OCI-LY7 (cell line): ENCODE measurements at regions not wholly inside any gene's neighbourhood (a gene's known extent, or its start where the extent isn't known, plus 50 kb on each side); places are given as distances from the start of the nearest gene placed in this dataset.

ENCODE experiments used
- BruUV-seq: library from RNA; stranded (reverse); fragments of 400-500 nt; replicated peaks from 2 replicates; lab custom pipeline; 2021; lab: Mats Ljungman, UMichigan
- CTCF ChIA-PET: fragments of 300-600 bp; sonication (Branson Sonifier 250); formaldehyde crosslinking; loops from one replicate; lab custom pipeline; 2022; ENCODE audit warnings: antibody characterized with exemption; ENCODE audit not compliant: unreplicated experiment; lab: Charles Lee
- POLR2A ChIA-PET: fragments of 300-600 bp; sonication (Branson Sonifier 250); formaldehyde crosslinking; loops from one replicate; lab custom pipeline; 2022; ENCODE audit warnings: antibody characterized with exemption; lab: Charles Lee
- DNase-seq: peaks from one replicate; pipeline ENCODE4 v3.0.0-alpha.2; 2015; ENCODE audit warnings: low spot score
- H2AFZ ChIP-seq: fragments of 200-600 bp; sonication (generic), shearing (Covaris generic); 2 replicates; pipeline ENCODE4 v1.6.1; 2014; ENCODE audit warnings: mild to moderate bottlenecking, antibody characterized with exemption, low read length, moderate library complexity
- H3K27ac ChIP-seq: fragments of 200-600 bp; sonication (generic); 2 replicates; pipeline ENCODE4 v1.5.1; 2014; ENCODE audit warnings: mixed run types, low read depth, mild to moderate bottlenecking, moderate library complexity, low read length, inconsistent platforms; ENCODE audit not compliant: poor library complexity, severe bottlenecking
- H3K36me3 ChIP-seq: fragments of 200-600 bp; sonication (generic); 2 replicates; pipeline ENCODE4 v1.6.1; 2014; ENCODE audit warnings: mild to moderate bottlenecking, antibody characterized with exemption, low read length, moderate library complexity, mixed read lengths; ENCODE audit not compliant: insufficient read depth
- H3K4me1 ChIP-seq: fragments of 200-600 bp; sonication (generic); 2 replicates; pipeline ENCODE4 v1.5.1; 2014; ENCODE audit warnings: mild to moderate bottlenecking, low read length; ENCODE audit not compliant: insufficient read depth, poor library complexity, severe bottlenecking
- H3K4me2 ChIP-seq: fragments of 200-600 bp; sonication (generic); 2 replicates; pipeline ENCODE4 v1.6.1; 2014; ENCODE audit warnings: mild to moderate bottlenecking, low read length
- H3K4me3 ChIP-seq: fragments of 200-600 bp; sonication (generic); 2 replicates; pipeline ENCODE4 v1.5.1; 2014; ENCODE audit warnings: mild to moderate bottlenecking, low read depth, low read length; ENCODE audit not compliant: poor library complexity, severe bottlenecking
- H3K79me2 ChIP-seq: fragments of 200-600 bp; sonication (generic); 2 replicates; pipeline ENCODE4 v1.6.1; 2016; ENCODE audit warnings: low read depth, mild to moderate bottlenecking, low read length, moderate library complexity, mixed read lengths; ENCODE audit not compliant: insufficient read depth
- H3K9me2 ChIP-seq: fragments of 200-600 bp; sonication (generic); 2 replicates; pipeline ENCODE4 v1.6.1; 2016; ENCODE audit warnings: mild to moderate bottlenecking, low read length, mixed read lengths; ENCODE audit not compliant: insufficient read depth
- H3K9me3 ChIP-seq: fragments of 200-600 bp; sonication (generic); 2 replicates; pipeline ENCODE4 v1.6.1; 2014; ENCODE audit warnings: mild to moderate bottlenecking, mixed run types, low read length, mixed read lengths
- H4K20me1 ChIP-seq: fragments of 200-600 bp; sonication (generic); 2 replicates; pipeline ENCODE4 v1.6.1; 2014; ENCODE audit warnings: mild to moderate bottlenecking, antibody characterized with exemption, low read length, moderate library complexity, mixed read lengths; ENCODE audit not compliant: insufficient read depth
- CTCF ChIP-seq: fragments of 200-600 bp; sonication (generic); conservative IDR thresholded peaks from 2 replicates; pipeline ENCODE4 v1.5.1; 2014; ENCODE audit warnings: mild to moderate bottlenecking, antibody characterized with exemption, low read length, moderate library complexity, mixed read lengths
- EZH2phosphoT487 ChIP-seq: fragments of 200-600 bp; sonication (generic); IDR thresholded peaks from 2 replicates; pipeline ENCODE4 v1.6.1; 2018; ENCODE audit warnings: low read depth, borderline replicate concordance, mild to moderate bottlenecking, mixed run types, antibody characterized with exemption, low read length, moderate library complexity, mixed read lengths
- intact Hi-C: fragments of 100-400 bp; cut with micrococcal nuclease; formaldehyde crosslinking; loops from one replicate; pipeline ENCODE4 v1.10.0; 2022; ENCODE audit not compliant: unreplicated experiment

- H3K36me3 ChIP-seq: no peaks in the 10 kb centered on the region
- TF ChIP-seq CTCF: no peak
- TF ChIP-seq EZH2phosphoT487: no peak
- BruUV-seq: no TSS peak
- ChIA-PET POLR2A (interaction anchor here (0.7 kb wide), 1 partner anchor 9 kb away, joined by 3 read pairs; no protein-coding TSS in a partner anchor), CTCF (no interaction called here)
- no peak overlapping the region for H3K4me2 ChIP-seq
- no peaks in the 10 kb centered on the region for H3K79me2 ChIP-seq
- DNase-seq: no peak
- no peaks in the 10 kb centered on the region for H3K4me1 ChIP-seq
- no peaks in the 10 kb centered on the region for H4K20me1 ChIP-seq
- intact Hi-C loops: no loop called here
- H3K9me3 ChIP-seq: no peaks in the 10 kb centered on the region
- H3K4me3 ChIP-seq: no peak overlapping the region
- H2AFZ ChIP-seq: no peak overlapping the region
- no peaks in the 10 kb centered on the region for H3K9me2 ChIP-seq
- no peak overlapping the region for H3K27ac ChIP-seq
Observed at GRCh38 chr17:79374807-79375206, 236.0 kb downstream of the RBFOX3 start.

DNA sequence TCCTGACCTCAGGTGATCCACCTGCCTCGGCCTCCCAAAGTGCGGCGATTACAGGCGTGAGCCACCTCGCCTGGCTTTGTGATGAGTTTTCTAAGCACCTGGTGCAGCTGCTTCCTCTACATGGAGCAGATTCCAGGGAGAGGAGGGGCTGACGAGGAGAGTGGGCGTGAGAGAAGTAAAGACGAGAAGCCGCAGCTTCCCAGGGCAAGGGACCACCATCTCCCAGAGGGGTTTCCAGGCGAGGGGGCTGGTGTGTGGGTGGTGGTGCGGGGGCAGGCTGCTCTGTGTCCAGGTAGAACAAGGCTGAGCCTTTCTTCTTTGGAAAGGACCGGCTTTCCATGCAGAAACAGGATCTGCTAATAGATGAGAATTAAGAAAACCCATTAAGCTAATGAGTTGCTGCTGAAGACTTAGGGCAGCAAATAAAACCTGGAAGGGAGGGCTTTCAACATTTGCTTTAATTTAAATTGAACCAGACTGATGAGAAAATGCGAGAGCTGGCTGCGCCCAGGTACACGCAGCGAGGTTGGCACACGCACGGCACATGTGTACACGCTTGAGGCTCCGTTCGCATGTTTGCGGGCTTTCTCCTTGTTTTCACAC, 236.7 kb downstream of the RBFOX3 start:
- ChIA-PET POLR2A (interaction anchor here (0.7 kb wide), 1 partner anchor 10 kb away, joined by 3 read pairs; no protein-coding TSS in a partner anchor), CTCF (no interaction called here)
- Histone ChIP-seq H3K4me3 (no peak overlapping the region), H3K9me3 (no peaks in the 10 kb centered on the region), H3K79me2 (no peaks in the 10 kb centered on the region), H4K20me1 (no peaks in the 10 kb centered on the region), H3K9me2 (no peaks in the 10 kb centered on the region), H3K36me3 (no peaks in the 10 kb centered on the region), H3K4me2 (no peak overlapping the region), H2AFZ (no peak overlapping the region), H3K27ac (no peak overlapping the region), H3K4me1 (no peaks in the 10 kb centered on the region)
- no peak for TF ChIP-seq EZH2phosphoT487
- no peak for TF ChIP-seq CTCF
- BruUV-seq: no TSS peak
- intact Hi-C loops: no loop called here
- DNase-seq: no peak

GRCh38 chr17:79372470-79373238, 238.2 kb downstream of the RBFOX3 start:
- CTCF ChIA-PET: no interaction called here
- Histone ChIP-seq H3K4me2 (no peak overlapping the region), H3K4me1 (no peaks in the 10 kb centered on the region), H3K79me2 (no peaks in the 10 kb centered on the region), H3K27ac (no peak overlapping the region), H4K20me1 (no peaks in the 10 kb centered on the region), H3K9me2 (no peaks in the 10 kb centered on the region), H3K36me3 (no peaks in the 10 kb centered on the region), H2AFZ (no peak overlapping the region), H3K4me3 (no peak overlapping the region), H3K9me3 (no peaks in the 10 kb centered on the region)
- intact Hi-C loops: no loop called here
- no TSS peak for BruUV-seq
- no peak for DNase-seq
- TF ChIP-seq EZH2phosphoT487: no peak
- no peak for TF ChIP-seq CTCF
- POLR2A ChIA-PET: interaction anchor here (0.6 kb wide), 1 partner anchor 175 kb away, joined by 5 read pairs; no protein-coding TSS in a partner anchor
